ENCODE measurements at regions not wholly inside any gene's neighbourhood (a gene's known extent, or its start where the extent isn't known, plus 50 kb on each side); places are given as distances from the start of the nearest gene placed in this dataset.

- H3K4me3 ChIP-seq: no peak overlapping the region
- no peak for TF ChIP-seq CTCF (IDR thresholded peaks at IDR 0.05)
- H3K27ac ChIP-seq: no peak overlapping the region
- no peak for DNase-seq (ENCODE audit: low spot score)
Measured at GRCh38 chr6:139685009-139685408, 310.6 kb upstream of the CITED2 start.

- TF ChIP-seq CTCF (IDR thresholded peaks at IDR 0.05): no peak
- no peak overlapping the region for H3K27ac ChIP-seq
- no peak for DNase-seq (ENCODE audit: low spot score)
Measured at GRCh38 chr6:139680819-139681218, 306.4 kb upstream of the CITED2 start.

GRCh38 chr6:139679516-139680179, 305.2 kb upstream of the CITED2 start:
- DNase-seq (ENCODE audit: low spot score): no peak
- Histone ChIP-seq H3K4me3 (no peak overlapping the region), H3K27ac (peak overlapping the region in 1 of 2 donors; percentile 11)
- TF ChIP-seq CTCF (IDR thresholded peaks at IDR 0.05): no peak

More at GRCh38 chr6:139680819-139681218, 306.4 kb upstream of the CITED2 start:
- no peak overlapping the region for H3K4me3 ChIP-seq

GRCh38 chr6:139676718-139677117, 302.3 kb upstream of the CITED2 start:
- DNase-seq (ENCODE audit: low spot score): no peak
- TF ChIP-seq CTCF (IDR thresholded peaks at IDR 0.05): no peak
- H3K27ac ChIP-seq: no peak overlapping the region
- no peak overlapping the region for H3K4me3 ChIP-seq

GRCh38 chr6:139666284-139666683, 291.8 kb upstream of the CITED2 start:
- TF ChIP-seq CTCF (IDR thresholded peaks at IDR 0.05): no peak
- H3K27ac ChIP-seq: no peak overlapping the region
- no peak for DNase-seq (ENCODE audit: low spot score)
- H3K4me3 ChIP-seq: no peak overlapping the region

GRCh38 chr6:139663996-139664395, 289.5 kb upstream of the CITED2 start:
- no peak for DNase-seq (ENCODE audit: low spot score)
- no peak for TF ChIP-seq CTCF (IDR thresholded peaks at IDR 0.05)
- no peak overlapping the region for H3K27ac ChIP-seq
- H3K4me3 ChIP-seq: no peak overlapping the region

- no peak for TF ChIP-seq CTCF (IDR thresholded peaks at IDR 0.05)
- Histone ChIP-seq H3K4me3 (no peak overlapping the region), H3K27ac (no peak overlapping the region)
- no peak for DNase-seq (ENCODE audit: low spot score)
Measured at GRCh38 chr6:139659711-139660110, 285.3 kb upstream of the CITED2 start.

Measured in coronary artery (tissue), 2 donors.